ENCODE measurements at regions not wholly inside any gene's neighbourhood (a gene's known extent, or its start where the extent isn't known, plus 50 kb on each side); places are given as distances from the start of the nearest gene placed in this dataset.
A peak's percentile ranks its signal among the peaks of the same experiment; 100 is the strongest.

GRCh38 chr18:41390309-41390708 is 564.7 kb upstream of the PIK3C3 start:
- peaks cover 6% of the 10 kb centered on the region for H3K4me1 Mint-ChIP-seq (ENCODE audit: insufficient read depth, unreplicated experiment)
- H3K4me3 Mint-ChIP-seq (ENCODE audit: unreplicated experiment): no peak overlapping the region
- BruUV-seq (replicated peaks): no TSS peak
- no peak overlapping the region for H3K27ac Mint-ChIP-seq (ENCODE audit: low read depth, unreplicated experiment)
- POLR2A ChIA-PET: no interaction called here
- no peaks in the 10 kb centered on the region for H3K9me3 Mint-ChIP-seq (ENCODE audit: unreplicated experiment)
- no peak for TF ChIP-seq CTCF (IDR thresholded peaks at IDR 0.05; ENCODE audit: unreplicated experiment)
- H3K27me3 Mint-ChIP-seq (ENCODE audit: insufficient read depth, unreplicated experiment): no peaks in the 10 kb centered on the region
- DNase-seq (ENCODE audit: unreplicated experiment): no peak
- H3K36me3 Mint-ChIP-seq (ENCODE audit: insufficient read depth, unreplicated experiment): no peaks in the 10 kb centered on the region
- intact Hi-C loops (cut with micrococcal nuclease): loop anchor here (5.0 kb wide), 1 partner anchor 357 kb away; no protein-coding TSS in a partner anchor
- CTCF ChIA-PET: interaction anchor here (0.6 to 0.8 kb wide), 2 partner anchors 12 to 701 kb away, joined by 3 read pairs; no protein-coding TSS in a partner anchor

GRCh38 chr18:41378598-41378997 is 576.4 kb upstream of the PIK3C3 start:
- H3K27ac Mint-ChIP-seq (ENCODE audit: low read depth, unreplicated experiment): no peak overlapping the region

GRCh38 chr18:41373612-41374011 is 581.4 kb upstream of the PIK3C3 start:
- CTCF ChIA-PET: interaction anchor here (0.6 to 0.7 kb wide), 3 partner anchors 17 to 1760 kb away, joined by 3 to 7 read pairs (median 5); no protein-coding TSS in a partner anchor
- TF ChIP-seq CTCF (IDR thresholded peaks at IDR 0.05; ENCODE audit: unreplicated experiment): no peak
- no peak overlapping the region for H3K27ac Mint-ChIP-seq (ENCODE audit: low read depth, unreplicated experiment)

More at GRCh38 chr18:41378598-41378997, 576.4 kb upstream of the PIK3C3 start:
- intact Hi-C loops (cut with micrococcal nuclease): loop anchor here (1.0 to 10.0 kb wide), 5 partner anchors 234 to 1224 kb away; no protein-coding TSS in a partner anchor
- TF ChIP-seq CTCF (IDR thresholded peaks at IDR 0.05; ENCODE audit: unreplicated experiment): peak; percentile 55
- Mint-ChIP-seq H3K36me3 (ENCODE audit: insufficient read depth, unreplicated experiment) (no peaks in the 10 kb centered on the region), H3K4me1 (ENCODE audit: insufficient read depth, unreplicated experiment) (no peaks in the 10 kb centered on the region), H3K27me3 (ENCODE audit: insufficient read depth, unreplicated experiment) (no peaks in the 10 kb centered on the region), H3K9me3 (ENCODE audit: unreplicated experiment) (no peaks in the 10 kb centered on the region), H3K4me3 (ENCODE audit: unreplicated experiment) (no peak overlapping the region)
- POLR2A ChIA-PET: no interaction called here
- peak; percentile 54 for DNase-seq (ENCODE audit: unreplicated experiment)
- BruUV-seq (replicated peaks): no TSS peak
- CTCF ChIA-PET: interaction anchor here (0.6 to 2.0 kb wide), 13 partner anchors 8 to 1469 kb away, joined by 3 to 8 read pairs (median 3); no protein-coding TSS in a partner anchor

GRCh38 chr18:41372046-41372665 is 582.9 kb upstream of the PIK3C3 start:
- no peak overlapping the region for H3K27ac Mint-ChIP-seq (ENCODE audit: low read depth, unreplicated experiment)
- H3K27me3 Mint-ChIP-seq (ENCODE audit: insufficient read depth, unreplicated experiment): no peaks in the 10 kb centered on the region
- no peak for DNase-seq (ENCODE audit: unreplicated experiment)
- no peak overlapping the region for H3K4me3 Mint-ChIP-seq (ENCODE audit: unreplicated experiment)
- POLR2A ChIA-PET: no interaction called here
- no peaks in the 10 kb centered on the region for H3K9me3 Mint-ChIP-seq (ENCODE audit: unreplicated experiment)
- no peaks in the 10 kb centered on the region for H3K4me1 Mint-ChIP-seq (ENCODE audit: insufficient read depth, unreplicated experiment)
- no peak for TF ChIP-seq CTCF (IDR thresholded peaks at IDR 0.05; ENCODE audit: unreplicated experiment)
- intact Hi-C loops (cut with micrococcal nuclease): loop anchor here (10.0 kb wide), 4 partner anchors 227 to 1217 kb away; no protein-coding TSS in a partner anchor
- CTCF ChIA-PET: interaction anchor here (0.6 to 0.7 kb wide), 4 partner anchors 74 to 533 kb away, joined by 3 read pairs; no protein-coding TSS in a partner anchor
- H3K36me3 Mint-ChIP-seq (ENCODE audit: insufficient read depth, unreplicated experiment): no peaks in the 10 kb centered on the region
- no TSS peak for BruUV-seq (replicated peaks)

More at GRCh38 chr18:41373612-41374011, 581.4 kb upstream of the PIK3C3 start:
- no peaks in the 10 kb centered on the region for H3K9me3 Mint-ChIP-seq (ENCODE audit: unreplicated experiment)
- no peaks in the 10 kb centered on the region for H3K4me1 Mint-ChIP-seq (ENCODE audit: insufficient read depth, unreplicated experiment)
- H3K36me3 Mint-ChIP-seq (ENCODE audit: insufficient read depth, unreplicated experiment): no peaks in the 10 kb centered on the region
- H3K27me3 Mint-ChIP-seq (ENCODE audit: insufficient read depth, unreplicated experiment): no peaks in the 10 kb centered on the region
- intact Hi-C loops (cut with micrococcal nuclease): loop anchor here (10.0 kb wide), 4 partner anchors 229 to 1219 kb away; no protein-coding TSS in a partner anchor
- no peak for DNase-seq (ENCODE audit: unreplicated experiment)
- H3K4me3 Mint-ChIP-seq (ENCODE audit: unreplicated experiment): no peak overlapping the region
- POLR2A ChIA-PET: no interaction called here
- BruUV-seq (replicated peaks): no TSS peak

Measured in MCF 10A (cell line).